ENCODE measurements at regions not wholly inside any gene's neighbourhood (a gene's known extent, or its start where the extent isn't known, plus 50 kb on each side); places are given as distances from the start of the nearest gene placed in this dataset.
A peak's percentile ranks its signal among the peaks of the same experiment; 100 is the strongest.

DNA sequence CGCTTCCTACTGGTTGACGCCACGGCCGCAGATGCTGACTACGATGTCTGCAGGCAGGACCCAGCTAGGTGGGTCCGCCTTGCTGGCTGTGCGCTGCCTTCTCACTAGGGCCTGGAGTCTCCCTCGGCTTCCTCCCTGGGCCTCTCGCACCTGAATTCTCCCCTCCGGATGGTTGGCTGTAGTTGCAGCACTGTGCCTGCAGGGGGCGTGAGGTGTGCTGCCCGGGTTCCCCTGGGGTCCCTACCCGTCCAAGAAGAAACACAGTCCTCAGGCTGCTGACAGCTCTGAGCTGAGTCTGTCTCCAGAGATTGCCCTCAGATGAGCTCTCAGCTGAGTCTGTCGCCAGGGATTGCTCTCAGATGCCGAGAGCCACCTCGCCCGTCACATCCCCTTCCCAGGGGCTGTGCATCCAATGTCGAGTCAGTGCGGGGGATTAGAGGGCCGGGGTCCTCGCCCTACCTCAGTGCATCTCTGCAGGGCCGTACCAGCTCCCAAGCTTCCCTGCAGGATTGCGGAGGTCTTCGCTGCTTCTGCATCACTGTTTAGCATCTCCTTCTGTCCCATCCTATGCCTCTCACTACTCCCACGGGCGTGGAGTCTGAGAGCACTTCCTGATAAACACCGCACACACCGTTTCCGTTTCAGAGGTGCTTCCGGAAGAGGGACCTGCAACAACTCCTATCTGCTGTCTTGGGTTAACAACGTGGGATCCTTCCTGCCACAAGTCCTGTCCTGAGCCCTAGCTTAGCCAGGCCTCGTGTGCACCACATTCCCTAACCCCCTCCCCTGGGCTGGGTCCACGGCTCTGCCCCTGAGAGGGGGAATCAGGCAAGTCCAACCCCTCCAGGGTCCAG lies 196.9 kb downstream of the CSNK2A3 start:
- no peak for DNase-seq (ENCODE audit: low read depth)
- TF ChIP-seq, protein P1, sequence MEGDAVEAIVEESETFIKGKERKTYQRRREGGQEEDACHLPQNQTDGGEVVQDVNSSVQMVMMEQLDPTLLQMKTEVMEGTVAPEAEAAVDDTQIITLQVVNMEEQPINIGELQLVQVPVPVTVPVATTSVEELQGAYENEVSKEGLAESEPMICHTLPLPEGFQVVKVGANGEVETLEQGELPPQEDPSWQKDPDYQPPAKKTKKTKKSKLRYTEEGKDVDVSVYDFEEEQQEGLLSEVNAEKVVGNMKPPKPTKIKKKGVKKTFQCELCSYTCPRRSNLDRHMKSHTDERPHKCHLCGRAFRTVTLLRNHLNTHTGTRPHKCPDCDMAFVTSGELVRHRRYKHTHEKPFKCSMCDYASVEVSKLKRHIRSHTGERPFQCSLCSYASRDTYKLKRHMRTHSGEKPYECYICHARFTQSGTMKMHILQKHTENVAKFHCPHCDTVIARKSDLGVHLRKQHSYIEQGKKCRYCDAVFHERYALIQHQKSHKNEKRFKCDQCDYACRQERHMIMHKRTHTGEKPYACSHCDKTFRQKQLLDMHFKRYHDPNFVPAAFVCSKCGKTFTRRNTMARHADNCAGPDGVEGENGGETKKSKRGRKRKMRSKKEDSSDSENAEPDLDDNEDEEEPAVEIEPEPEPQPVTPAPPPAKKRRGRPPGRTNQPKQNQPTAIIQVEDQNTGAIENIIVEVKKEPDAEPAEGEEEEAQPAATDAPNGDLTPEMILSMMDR (IDR thresholded peaks at IDR 0.05; ENCODE audit: low read depth, low read length, missing control alignments): peak; percentile 87
- 0 out of 2 replicates have a peak overlapping the region, but pooled peaks have one; percentile 17 for H3K4me3 ChIP-seq (ENCODE audit: low read depth, low read length)

GRCh38 chr11:11152877-11153276 lies 200.2 kb downstream of the CSNK2A3 start:
- TF ChIP-seq, protein P1 (IDR thresholded peaks at IDR 0.05; ENCODE audit: low read depth, low read length, missing control alignments): no peak
- DNase-seq (ENCODE audit: low read depth): no peak
- H3K4me3 ChIP-seq (ENCODE audit: low read depth, low read length): no peak overlapping the region

GRCh38 chr11:11149671-11150459 lies 203.2 kb downstream of the CSNK2A3 start:
- no peak overlapping the region for H3K4me3 ChIP-seq (ENCODE audit: low read depth, low read length)
- DNase-seq (ENCODE audit: low read depth): no peak
- TF ChIP-seq, protein P1 (IDR thresholded peaks at IDR 0.05; ENCODE audit: low read depth, low read length, missing control alignments): no peak

- no peak for DNase-seq (ENCODE audit: low read depth)
- H3K4me3 ChIP-seq (ENCODE audit: low read depth, low read length): no peak overlapping the region
- TF ChIP-seq, protein P1 (IDR thresholded peaks at IDR 0.05; ENCODE audit: low read depth, low read length, missing control alignments): no peak
These were observed 204.5 kb downstream of the CSNK2A3 start for GRCh38 chr11:11148596-11148995.

DNA sequence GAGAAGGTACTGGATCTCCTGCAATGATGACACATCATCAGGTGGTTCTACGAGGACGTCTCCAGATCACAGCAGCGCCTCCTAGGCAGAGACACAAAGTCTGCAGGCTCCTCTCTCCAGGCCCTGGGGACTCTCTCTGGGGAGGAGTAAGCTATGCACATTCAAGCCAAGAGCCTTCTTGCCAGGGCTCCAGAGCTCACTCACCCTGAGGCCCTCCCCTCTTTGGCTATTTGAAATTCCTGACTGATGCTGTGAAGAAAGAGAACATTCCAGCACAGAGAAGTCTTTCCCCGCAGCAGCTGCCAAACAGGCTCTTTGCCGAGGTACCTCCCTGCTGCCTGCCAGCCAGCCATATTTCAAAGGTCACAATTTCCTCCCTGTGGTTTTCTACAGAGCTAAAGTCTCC lies 204.9 kb downstream of the CSNK2A3 start:
- TF ChIP-seq, protein P1 (IDR thresholded peaks at IDR 0.05; ENCODE audit: low read depth, low read length, missing control alignments): peak; percentile 35
- H3K4me3 ChIP-seq (ENCODE audit: low read depth, low read length): no peak overlapping the region
- no peak for DNase-seq (ENCODE audit: low read depth)

DNA sequence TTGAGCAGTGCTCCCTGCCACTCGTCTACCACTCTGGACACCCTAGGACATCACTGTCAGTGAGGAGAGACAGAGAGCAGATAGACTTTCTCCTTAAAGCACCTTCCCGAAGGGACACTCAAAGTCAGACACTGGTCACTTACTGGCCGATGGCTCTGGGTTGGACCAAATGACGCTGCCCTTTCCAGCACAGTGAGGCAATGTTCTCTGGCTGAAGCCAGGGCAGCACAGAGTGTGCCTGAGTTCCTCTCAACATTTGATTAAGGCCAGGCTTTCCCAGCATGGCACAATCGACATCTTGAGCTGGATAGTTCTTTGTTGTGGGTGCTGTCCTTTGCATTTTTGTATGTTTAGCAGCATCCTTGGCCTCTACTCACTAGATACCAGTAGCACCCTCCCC lies 206.2 kb downstream of the CSNK2A3 start:
- no peak overlapping the region for H3K4me3 ChIP-seq (ENCODE audit: low read depth, low read length)
- TF ChIP-seq, protein P1 (IDR thresholded peaks at IDR 0.05; ENCODE audit: low read depth, low read length, missing control alignments): no peak
- DNase-seq (ENCODE audit: low read depth): no peak

Measured in GM12864 (cell line).